Mesenchymal stem cell (in vitro differentiated cells and primary cell): ENCODE measurements at regions not wholly inside any gene's neighbourhood (a gene's known extent, or its start where the extent isn't known, plus 50 kb on each side); places are given as distances from the start of the nearest gene placed in this dataset.

Experiments used
- DNase-seq: peaks from one replicate; pipeline ENCODE4 v3.0.0-alpha.2; 2013
- H2AFZ ChIP-seq: one replicate; pipeline ENCODE4 v1.6.1; 2013; ENCODE audit warnings: low read depth, mild to moderate bottlenecking, control low read depth, inconsistent platforms, low read length, moderate library complexity
- H2AK5ac ChIP-seq: 2 replicates; pipeline ENCODE4 v1.6.1; 2013; ENCODE audit warnings: low read length, moderate library complexity, mild to moderate bottlenecking, inconsistent platforms; ENCODE audit not compliant: severe bottlenecking
- H2BK120ac ChIP-seq: one replicate; pipeline ENCODE4 v1.6.1; 2013; ENCODE audit warnings: low read depth, mild to moderate bottlenecking, inconsistent platforms, low read length, moderate library complexity
- H2BK12ac ChIP-seq, 2 experiments: one replicate each; pipeline ENCODE4 v1.6.1; 2013; ENCODE audit warnings: inconsistent platforms in 2 of 2, low read length in 2 of 2, mild to moderate bottlenecking in 2 of 2, moderate library complexity in 2 of 2, control low read depth in 1 of 2
- H2BK15ac ChIP-seq: one replicate; pipeline ENCODE4 v1.6.1; 2013; ENCODE audit warnings: mild to moderate bottlenecking, low read depth, inconsistent platforms; ENCODE audit not compliant: poor library complexity, severe bottlenecking
- H2BK5ac ChIP-seq: 2 replicates; pipeline ENCODE4 v1.6.1; 2013; ENCODE audit warnings: low read depth, mild to moderate bottlenecking, low read length, control low read depth, inconsistent platforms; ENCODE audit not compliant: poor library complexity, severe bottlenecking
- H3K14ac ChIP-seq, 2 experiments: one replicate each; pipeline ENCODE4 v1.6.1; 2013; ENCODE audit warnings: inconsistent platforms in 2 of 2, low read length in 2 of 2, control low read depth in 1 of 2, mild to moderate bottlenecking in 1 of 2, moderate library complexity in 1 of 2
- H3K18ac ChIP-seq, 2 experiments: one replicate each; pipeline ENCODE4 v1.6.1; 2013; ENCODE audit warnings: inconsistent platforms in 2 of 2, low read length in 2 of 2, control low read depth in 1 of 2, low read depth in 1 of 2, mild to moderate bottlenecking in 1 of 2
- H3K23ac ChIP-seq, 2 experiments: one replicate each; pipeline ENCODE4 v1.6.1; 2013; ENCODE audit warnings: inconsistent platforms in 2 of 2, low read length in 2 of 2, mild to moderate bottlenecking in 2 of 2, moderate library complexity in 2 of 2, control low read depth in 1 of 2
- H3K27ac ChIP-seq: 2 replicates; pipeline ENCODE4 v1.5.1; 2013; ENCODE audit warnings: mild to moderate bottlenecking, moderate library complexity, low read length, control low read depth, inconsistent platforms; ENCODE audit not compliant: poor library complexity, severe bottlenecking
- H3K27me3 ChIP-seq, 2 experiments: 2 replicates each; pipeline versions ENCODE4 v1.6.1 to v1.7.0; 2013; ENCODE audit warnings: low read length in 2 of 2, mild to moderate bottlenecking in 2 of 2, moderate library complexity in 2 of 2, control low read depth in 1 of 2, inconsistent platforms in 1 of 2; ENCODE audit not compliant: control insufficient read depth in 1 of 2, insufficient read depth in 1 of 2
- H3K36me3 ChIP-seq, 2 experiments: 2 replicates each; pipeline versions ENCODE4 v1.6.1 to v1.7.0; 2013; ENCODE audit warnings: low read length in 2 of 2, control low read depth in 1 of 2, inconsistent platforms in 1 of 2, low read depth in 1 of 2, mild to moderate bottlenecking in 1 of 2; ENCODE audit not compliant: insufficient read depth in 2 of 2, control insufficient read depth in 1 of 2
- H3K4ac ChIP-seq, 2 experiments: one replicate each; pipeline ENCODE4 v1.6.1; 2013; ENCODE audit warnings: inconsistent platforms in 2 of 2, low read length in 2 of 2, mild to moderate bottlenecking in 2 of 2, moderate library complexity in 2 of 2, control low read depth in 1 of 2, low read depth in 1 of 2
- H3K4me1 ChIP-seq: 2 replicates; pipeline ENCODE4 v1.6.1; 2013; ENCODE audit warnings: low read depth, low read length, control low read depth; ENCODE audit not compliant: control insufficient read depth, insufficient read depth
- H3K4me2 ChIP-seq: 2 replicates; pipeline ENCODE4 v1.6.1; 2013; ENCODE audit warnings: low read length, mild to moderate bottlenecking, inconsistent platforms; ENCODE audit not compliant: poor library complexity, severe bottlenecking
- H3K4me3 ChIP-seq, 2 experiments: 2 replicates each; pipeline versions ENCODE4 v1.5.1 to v1.7.0; 2013; ENCODE audit warnings: low read length in 2 of 2, mild to moderate bottlenecking in 2 of 2, control low read depth in 1 of 2, low read depth in 1 of 2; ENCODE audit not compliant: insufficient read depth in 1 of 2
- H3K79me1 ChIP-seq: replicated peaks from 2 replicates; pipeline ENCODE4 v1.6.1; 2013; ENCODE audit warnings: mild to moderate bottlenecking, control low read depth, low read length, inconsistent platforms; ENCODE audit not compliant: poor library complexity, severe bottlenecking
- H3K9ac ChIP-seq: 2 replicates; pipeline ENCODE4 v1.7.0; 2013; ENCODE audit warnings: mild to moderate bottlenecking, low read length, moderate library complexity
- H3K9me3 ChIP-seq: 2 replicates; pipeline ENCODE4 v1.7.0; 2013; ENCODE audit warnings: mild to moderate bottlenecking, low read length; ENCODE audit not compliant: control insufficient read depth
- H4K8ac ChIP-seq: one replicate; pipeline ENCODE4 v1.6.1; 2013; ENCODE audit warnings: inconsistent platforms, mild to moderate bottlenecking, low read length, moderate library complexity
- H4K91ac ChIP-seq: one replicate; pipeline ENCODE4 v1.6.1; 2013; ENCODE audit warnings: mild to moderate bottlenecking, low read length, inconsistent platforms
- WGBS: methylation state at CpG from one replicate; pipeline ENCODE4 v1.1.7; 2013; ENCODE audit warnings: mixed read lengths; 5-methylcytosine and 5-hydroxymethylcytosine counted together

GRCh38 chr3:159895430-159895829 lies 93.2 kb upstream of the IL12A start:
- Histone ChIP-seq H3K18ac (no peak overlapping the region), H4K8ac (no peak overlapping the region), H3K27me3 (no peaks in the 10 kb centered on the region), H3K9me3 (no peaks in the 10 kb centered on the region), H3K36me3 (peaks cover 18 to 31% of the 10 kb centered on the region in 2 experiments), H3K79me1 (peaks cover 16% of the 10 kb centered on the region), H3K4me3 (no peak overlapping the region), H2BK12ac (no peak overlapping the region), H2BK5ac (no peak overlapping the region), H4K91ac (no peak overlapping the region), H3K27ac (no peak overlapping the region), H2BK120ac (no peak overlapping the region), H2AFZ (no peak overlapping the region), H3K9ac (no peak overlapping the region), H3K4me1 (peaks cover 11% of the 10 kb centered on the region), H3K4me2 (no peak overlapping the region), H3K14ac (no peak overlapping the region), H2BK15ac (no peak overlapping the region), H3K4ac (no peak overlapping the region), H2AK5ac (no peak overlapping the region), H3K23ac (no peak overlapping the region)
- DNase-seq = no peak
- 91% methylated on average over 2 of the region's 2 CpGs for WGBS

- H3K27me3 ChIP-seq = no peaks in the 10 kb centered on the region
- no peak overlapping the region for H4K91ac ChIP-seq
- H3K14ac ChIP-seq = no peak overlapping the region
- H4K8ac ChIP-seq = no peak overlapping the region
- H2BK5ac ChIP-seq = no peak overlapping the region
- no peak overlapping the region for H2BK120ac ChIP-seq
- H2BK15ac ChIP-seq = no peak overlapping the region
- H2BK12ac ChIP-seq = no peak overlapping the region
- no peak overlapping the region for H2AK5ac ChIP-seq
- H3K4me2 ChIP-seq = no peak overlapping the region
- no peak overlapping the region for H3K9ac ChIP-seq
- no peak overlapping the region for H3K4me3 ChIP-seq
- H3K23ac ChIP-seq = no peak overlapping the region
- no peak for DNase-seq
- H3K36me3 ChIP-seq = peaks cover 15 to 34% of the 10 kb centered on the region in 2 experiments
- no peak overlapping the region for H3K4ac ChIP-seq
- H3K9me3 ChIP-seq = no peaks in the 10 kb centered on the region
- H3K4me1 ChIP-seq = peaks cover 10% of the 10 kb centered on the region
- no peak overlapping the region for H3K18ac ChIP-seq
- WGBS = 86% methylated on average over 1 of the region's 1 CpG
- H3K27ac ChIP-seq = no peak overlapping the region
- H3K79me1 ChIP-seq = peaks cover 11% of the 10 kb centered on the region
- no peak overlapping the region for H2AFZ ChIP-seq
Observed at GRCh38 chr3:159896543-159896942, 92.1 kb upstream of the IL12A start.

GRCh38 chr3:159897331-159898075 lies 91.1 kb upstream of the IL12A start:
- Histone ChIP-seq H3K23ac (no peak overlapping the region), H2BK12ac (no peak overlapping the region), H3K79me1 (peaks cover 8% of the 10 kb centered on the region), H3K27me3 (no peaks in the 10 kb centered on the region), H4K91ac (no peak overlapping the region), H2BK5ac (no peak overlapping the region), H2AK5ac (no peak overlapping the region), H3K27ac (no peak overlapping the region), H2BK120ac (no peak overlapping the region), H3K4me3 (no peak overlapping the region), H3K14ac (no peak overlapping the region), H3K36me3 (peaks cover 13 to 34% of the 10 kb centered on the region in 2 experiments), H3K4ac (no peak overlapping the region), H3K18ac (no peak overlapping the region), H3K9ac (peak overlapping the region; percentile 60), H4K8ac (no peak overlapping the region), H3K4me2 (no peak overlapping the region), H2BK15ac (no peak overlapping the region), H2AFZ (no peak overlapping the region), H3K9me3 (no peaks in the 10 kb centered on the region), H3K4me1 (peaks cover 4% of the 10 kb centered on the region)
- DNase-seq = peak; percentile 71
- WGBS = 93% methylated on average over 4 of the region's 5 CpGs

- WGBS = 92% methylated on average over 1 of the region's 2 CpGs
- H3K14ac ChIP-seq = no peak overlapping the region
Observed at GRCh38 chr3:159898147-159898546, 90.5 kb upstream of the IL12A start.

More at GRCh38 chr3:159898147-159898546, 90.5 kb upstream of the IL12A start:
- Histone ChIP-seq H3K27me3 (no peaks in the 10 kb centered on the region), H3K36me3 (peaks cover 12 to 28% of the 10 kb centered on the region in 2 experiments), H3K79me1 (peaks cover 8% of the 10 kb centered on the region), H3K9ac (peak overlapping the region; percentile 60), H3K18ac (peak overlapping the region in 1 of 2 experiments; percentile 54), H3K4me3 (no peak overlapping the region), H3K27ac (peak overlapping the region; percentile 48), H2BK120ac (no peak overlapping the region), H3K23ac (no peak overlapping the region), H3K4me2 (no peak overlapping the region), H3K9me3 (no peaks in the 10 kb centered on the region), H2BK15ac (no peak overlapping the region), H4K91ac (no peak overlapping the region), H4K8ac (no peak overlapping the region), H2AFZ (no peak overlapping the region), H3K4me1 (peaks cover 6% of the 10 kb centered on the region), H2AK5ac (peak overlapping the region; percentile 69), H3K4ac (peak overlapping the region in 1 of 2 experiments; percentile 13), H2BK12ac (peak overlapping the region in 1 of 2 experiments; percentile 18), H2BK5ac (no peak overlapping the region)
- DNase-seq = no peak
